HepG2 (cell line): ENCODE measurements at regions not wholly inside any gene's neighbourhood (a gene's known extent, or its start where the extent isn't known, plus 50 kb on each side); places are given as distances from the start of the nearest gene placed in this dataset.

Source experiments
- ATAC-seq: fragments of 200-7000 bp; cut with Tn5 transposase; 3 replicates; pipeline ENCODE4 v1.9.1; 2020; ENCODE audit warnings: mild to moderate bottlenecking, moderate library complexity
- BruUV-seq: library from RNA; stranded (reverse); fragments of 400-500 nt; replicated peaks from 2 replicates; lab custom pipeline; 2021; lab: Mats Ljungman, UMichigan
- CTCF ChIA-PET: fragments of 300-600 bp; formaldehyde crosslinking; extraction: SDS; loops from one replicate; lab custom pipeline; 2021; ENCODE audit warnings: low total read pairs, inconsistent platforms, low intra/inter-chr PET ratio; lab: Yijun Ruan, JAX
- POLR2A ChIA-PET: fragments of 350-600 bp; sonication (Branson Sonifier 250); formaldehyde crosslinking; loops from one replicate; lab custom pipeline; 2020; ENCODE audit warnings: antibody characterized with exemption, inconsistent platforms; lab: Yijun Ruan, JAX
- DNase-seq: peaks from one replicate; pipeline ENCODE4 v3.0.0-alpha.2; 2015; ENCODE audit warnings: low spot score
- FAIRE-seq: peaks from 3 replicates; lab custom pipeline; 2011; peaks lifted over from hg19 to GRCh38; lab: Jason Lieb, UNC
- H2AFZ ChIP-seq: one replicate; pipeline ENCODE4 v1.6.1; 2011; ENCODE audit warnings: low read length, inconsistent platforms
- H3K27ac ChIP-seq: fragments of 300-600 bp; 3 replicates; pipeline ENCODE4 v1.8.0; 2011; ENCODE audit warnings: mixed run types, mild to moderate bottlenecking, mixed read lengths, low read length, inconsistent platforms; ENCODE audit not compliant: insufficient read depth; ENCODE audit errors: extremely low read length
- H3K27me3 ChIP-seq, 2 experiments: fragments of 200-600 bp in 1 of 2; 2 replicates in 1 of 2; 3 replicates in 1 of 2; pipeline versions ENCODE4 v1.6.0 to v1.8.0; 2011; ENCODE audit warnings: low read length in 2 of 2, mild to moderate bottlenecking in 2 of 2, moderate library complexity in 2 of 2, inconsistent platforms in 1 of 2; ENCODE audit not compliant: insufficient read depth in 2 of 2, control insufficient read depth in 1 of 2
- H3K36me3 ChIP-seq, 2 experiments: fragments of 200-600 bp in 1 of 2; replicated peaks in 1 of 2; 2 replicates in 1 of 2; 3 replicates in 1 of 2; pipeline versions ENCODE4 v1.5.1 to v1.8.0; 2011; ENCODE audit warnings: low read length in 2 of 2, inconsistent platforms in 1 of 2; ENCODE audit not compliant: insufficient read depth in 2 of 2, control insufficient read depth in 1 of 2
- H3K4me1 ChIP-seq: 2 replicates; pipeline ENCODE4 v1.5.1; 2012; ENCODE audit warnings: low read length, inconsistent platforms; ENCODE audit not compliant: insufficient read depth
- H3K4me2 ChIP-seq: 2 replicates; pipeline ENCODE4 v1.6.0; 2011; ENCODE audit warnings: low read depth, low read length, inconsistent platforms
- H3K4me3 ChIP-seq, 3 experiments: fragments of 200-600 bp in 1 of 3; sonication (generic), shearing (Covaris generic) in 1 of 3; replicated peaks in 1 of 3; 2 replicates each; pipeline ENCODE4 v1.5.1; 2011 to 2016; ENCODE audit warnings: low read length in 3 of 3, inconsistent platforms in 2 of 3, low read depth in 2 of 3, mild to moderate bottlenecking in 2 of 3, control low read depth in 1 of 3, mixed read lengths in 1 of 3; ENCODE audit not compliant: insufficient read depth in 1 of 3
- H3K79me2 ChIP-seq: one replicate; pipeline ENCODE4 v1.6.1; 2011; ENCODE audit warnings: low read length, inconsistent platforms; ENCODE audit not compliant: insufficient read depth
- H3K9ac ChIP-seq: 2 replicates; pipeline ENCODE4 v1.6.0; 2011; ENCODE audit warnings: mild to moderate bottlenecking, low read depth, low read length, inconsistent platforms; ENCODE audit not compliant: insufficient read depth
- H3K9me3 ChIP-seq: 2 replicates; pipeline ENCODE4 v1.5.1; 2012; ENCODE audit warnings: mild to moderate bottlenecking, low read length
- H4K20me1 ChIP-seq: 2 replicates; pipeline ENCODE4 v1.6.0; 2011; ENCODE audit warnings: inconsistent platforms, mild to moderate bottlenecking, low read length, moderate library complexity; ENCODE audit not compliant: insufficient read depth
- AGO2 ChIP-seq: fragments of 200-400 bp; formaldehyde crosslinking; optimal IDR thresholded peaks from 2 replicates; pipeline ENCODE3; 2017; ENCODE audit warnings: mild to moderate bottlenecking, low read depth, low read length, moderate library complexity
- ATF7-NPFF ChIP-seq: sonication (generic); formaldehyde crosslinking; IDR thresholded peaks from 2 replicates; pipeline ENCODE4 v1.8.1; 2023; ENCODE audit warnings: mild to moderate bottlenecking, low read depth, missing genetic modification reagents, moderate library complexity
- BCL6 ChIP-seq: IDR thresholded peaks from 2 replicates; pipeline ENCODE4 v1.6.1; 2016; ENCODE audit warnings: missing genetic modification reagents, missing compliant biosample characterization
- CCDC6 ChIP-seq: sonication (generic); formaldehyde crosslinking; IDR thresholded peaks from 2 replicates; pipeline ENCODE4 v1.8.1; 2022; ENCODE audit warnings: mild to moderate bottlenecking, missing genetic modification reagents, moderate library complexity
- DDIT3 ChIP-seq: sonication (generic); formaldehyde crosslinking; IDR thresholded peaks from 2 replicates; pipeline ENCODE4 v1.4.0; 2020; ENCODE audit warnings: mild to moderate bottlenecking, missing genetic modification reagents
- GTF3A ChIP-seq: sonication (generic); formaldehyde crosslinking; conservative IDR thresholded peaks from 2 replicates; pipeline ENCODE4 v1.4.0; 2020; ENCODE audit warnings: mild to moderate bottlenecking, missing genetic modification reagents
- HDAC1 ChIP-seq: sonication (generic); formaldehyde crosslinking; IDR thresholded peaks from 2 replicates; pipeline ENCODE4 v1.5.1; 2020; ENCODE audit warnings: mild to moderate bottlenecking, missing genetic modification reagents
- IRF2 ChIP-seq: IDR thresholded peaks from 2 replicates; pipeline ENCODE4 v1.6.1; 2018; ENCODE audit warnings: missing genetic modification reagents, missing compliant biosample characterization
- KDM6A ChIP-seq: IDR thresholded peaks from 2 replicates; pipeline ENCODE4 v1.6.1; 2016; ENCODE audit warnings: low read depth
- KMT2B ChIP-seq: IDR thresholded peaks from 2 replicates; pipeline ENCODE4 v1.6.1; 2016; ENCODE audit warnings: missing genetic modification reagents, missing compliant biosample characterization
- MAFK ChIP-seq, 2 experiments: IDR thresholded peaks in 1 of 2; conservative IDR thresholded peaks in 1 of 2; 2 replicates each; pipeline ENCODE4 v1.6.1; 2011; ENCODE audit warnings: improper control_type of control experiment in 2 of 2, low read length in 2 of 2
- MTA1 ChIP-seq: sonication (generic); formaldehyde crosslinking; IDR thresholded peaks from 2 replicates; pipeline ENCODE4 v1.4.0; 2020; ENCODE audit warnings: missing genetic modification reagents, mild to moderate bottlenecking, borderline replicate concordance
- MTERF4 ChIP-seq: sonication (generic); formaldehyde crosslinking; IDR thresholded peaks from 2 replicates; pipeline ENCODE4 v1.8.0; 2023; ENCODE audit warnings: mild to moderate bottlenecking, missing genetic modification reagents
- NFIC ChIP-seq: IDR thresholded peaks from 2 replicates; pipeline ENCODE4 v1.6.1; 2012; ENCODE audit warnings: mild to moderate bottlenecking, low read length, inconsistent platforms
- RFXAP ChIP-seq: sonication (generic); formaldehyde crosslinking; IDR thresholded peaks from 2 replicates; pipeline ENCODE4 v1.4.0; 2020; ENCODE audit warnings: missing genetic modification reagents, borderline replicate concordance
- TAF1 ChIP-seq: sonication (generic); formaldehyde crosslinking; IDR thresholded peaks from 2 replicates; pipeline ENCODE4 v1.4.0; 2020; ENCODE audit warnings: missing genetic modification reagents
- ZFAT ChIP-seq: sonication (generic); formaldehyde crosslinking; conservative IDR thresholded peaks from 2 replicates; pipeline ENCODE4 v1.8.1; 2023; ENCODE audit warnings: missing genetic modification reagents, inconsistent platforms
- ZKSCAN1 ChIP-seq: fragments of 150-350 bp; IDR thresholded peaks from 2 replicates; pipeline ENCODE4 v1.6.1; 2014; ENCODE audit warnings: low read length
- ZNF263 ChIP-seq: sonication (generic); formaldehyde crosslinking; IDR thresholded peaks from 2 replicates; pipeline ENCODE4 v1.4.0; 2020; ENCODE audit warnings: missing genetic modification reagents
- ZNF775 ChIP-seq: sonication (generic); formaldehyde crosslinking; IDR thresholded peaks from 2 replicates; pipeline ENCODE4 v1.4.0; 2020; ENCODE audit warnings: missing genetic modification reagents, mild to moderate bottlenecking, moderate library complexity, borderline replicate concordance
- WGBS: methylation state at CpG from one replicate; pipeline ENCODE4 v1.1.6; 2017; ENCODE audit warnings: low lambda C conversion rate; 5-methylcytosine and 5-hydroxymethylcytosine counted together
- in situ Hi-C: cut with HindIII; loops from 2 replicates; pipeline ENCODE4 v1.10.0; 2017; ENCODE audit warnings: low pct_unique_long_range_greater_than_20kb; ENCODE audit not compliant: extremely low pct_ligation_motif_present
- intact Hi-C: fragments of 100-400 bp; cut with micrococcal nuclease; formaldehyde crosslinking; loops from one replicate; pipeline ENCODE4 v1.10.0; 2022; ENCODE audit not compliant: unreplicated experiment

DNA sequence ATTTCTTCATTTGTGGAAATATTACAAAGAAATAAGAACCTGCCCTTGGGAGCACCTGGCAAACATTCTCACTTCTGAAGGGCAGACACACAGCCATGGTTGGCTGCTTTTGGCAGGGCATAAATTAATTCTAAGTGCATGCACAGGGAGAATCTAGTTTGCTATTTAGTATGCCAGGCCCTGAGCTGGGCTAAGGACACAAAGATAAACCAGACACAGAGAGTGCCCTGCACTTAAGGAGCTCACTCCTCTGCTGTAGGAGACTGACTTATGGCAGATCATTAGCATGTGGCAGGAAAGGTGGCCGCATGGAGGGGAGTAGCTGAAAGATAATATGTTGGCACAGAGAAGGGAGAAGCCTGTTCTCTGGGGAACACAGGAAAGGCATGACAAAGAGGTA lies 367.0 kb downstream of the LPIN1 start:
- Histone ChIP-seq H4K20me1 (no peaks in the 10 kb centered on the region), H3K4me1 (peaks cover 16% of the 10 kb centered on the region), H2AFZ (no peak overlapping the region), H3K9me3 (no peaks in the 10 kb centered on the region), H3K79me2 (no peaks in the 10 kb centered on the region), H3K9ac (no peak overlapping the region), H3K4me3 (no peak overlapping the region), H3K36me3 (no peaks in the 10 kb centered on the region), H3K4me2 (no peak overlapping the region), H3K27me3 (peaks cover 0 to 4% of the 10 kb centered on the region in 2 experiments; a peak in 1 of 5 replicates), H3K27ac (no peak overlapping the region)
- in situ Hi-C loops (no loop called here), intact Hi-C loops (no loop called here)
- no peak for ATAC-seq
- BruUV-seq: no TSS peak
- ChIA-PET CTCF (no interaction called here), POLR2A (no interaction called here)
- TF ChIP-seq ZKSCAN1: no peak
- no peak for TF ChIP-seq NFIC
- no peak for TF ChIP-seq MTERF4 (CRISPR knock-in tag)
- TF ChIP-seq ZNF263: no peak
- TF ChIP-seq IRF2 (CRISPR knock-in tag): no peak
- no peak for TF ChIP-seq HDAC1 (CRISPR knock-in tag)
- no peak for TF ChIP-seq GTF3A (CRISPR knock-in tag)
- TF ChIP-seq CCDC6 (CRISPR knock-in tag): no peak
- no peak for TF ChIP-seq TAF1 (CRISPR knock-in tag)
- no peak for TF ChIP-seq RFXAP (CRISPR knock-in tag)
- TF ChIP-seq MAFK (conservative IDR thresholded peaks at IDR 0.05 in 1 of 2, IDR thresholded peaks at IDR 0.05 in 1 of 2; ENCODE audit: low read length in 2 of 2): no peak
- TF ChIP-seq ZFAT (CRISPR knock-in tag): no peak
- TF ChIP-seq KMT2B (CRISPR knock-in tag): no peak
- no peak for TF ChIP-seq BCL6 (CRISPR knock-in tag)
- no peak for TF ChIP-seq KDM6A (CRISPR knock-in tag)
- no peak for TF ChIP-seq AGO2
- no peak for TF ChIP-seq MTA1 (CRISPR knock-in tag)
- no peak for TF ChIP-seq ATF7-NPFF (CRISPR knock-in tag)
- no peak for TF ChIP-seq ZNF775 (CRISPR knock-in tag)
- no peak for TF ChIP-seq DDIT3
- no peak for DNase-seq
- WGBS: 52% methylated on average over 1 of the region's 1 CpG
- FAIRE-seq: no peak
